ENCODE measurements at regions not wholly inside any gene's neighbourhood (a gene's known extent, or its start where the extent isn't known, plus 50 kb on each side); places are given as distances from the start of the nearest gene placed in this dataset.

DNA sequence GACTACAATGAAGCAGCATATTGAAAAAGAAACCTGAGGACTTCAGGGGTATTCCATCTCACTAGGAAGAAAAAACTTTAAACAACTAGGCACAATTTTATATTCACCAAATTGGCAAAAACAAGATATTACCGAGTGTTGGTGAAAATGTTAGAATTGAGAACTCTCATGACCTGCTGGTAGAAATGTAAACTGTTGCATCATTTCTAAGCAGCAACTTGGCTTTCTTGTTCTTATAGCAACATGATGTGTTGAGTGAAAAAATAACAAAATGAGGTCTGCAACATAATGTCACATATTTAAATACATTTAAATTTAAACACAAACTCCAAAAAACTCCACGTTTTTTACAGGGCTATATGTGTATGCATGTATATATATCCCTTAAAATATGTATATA lies 59.0 kb upstream of the SPPL2A start:
- no peak for TF ChIP-seq POLR2A (IDR thresholded peaks at IDR 0.05)
- TF ChIP-seq, protein P1, sequence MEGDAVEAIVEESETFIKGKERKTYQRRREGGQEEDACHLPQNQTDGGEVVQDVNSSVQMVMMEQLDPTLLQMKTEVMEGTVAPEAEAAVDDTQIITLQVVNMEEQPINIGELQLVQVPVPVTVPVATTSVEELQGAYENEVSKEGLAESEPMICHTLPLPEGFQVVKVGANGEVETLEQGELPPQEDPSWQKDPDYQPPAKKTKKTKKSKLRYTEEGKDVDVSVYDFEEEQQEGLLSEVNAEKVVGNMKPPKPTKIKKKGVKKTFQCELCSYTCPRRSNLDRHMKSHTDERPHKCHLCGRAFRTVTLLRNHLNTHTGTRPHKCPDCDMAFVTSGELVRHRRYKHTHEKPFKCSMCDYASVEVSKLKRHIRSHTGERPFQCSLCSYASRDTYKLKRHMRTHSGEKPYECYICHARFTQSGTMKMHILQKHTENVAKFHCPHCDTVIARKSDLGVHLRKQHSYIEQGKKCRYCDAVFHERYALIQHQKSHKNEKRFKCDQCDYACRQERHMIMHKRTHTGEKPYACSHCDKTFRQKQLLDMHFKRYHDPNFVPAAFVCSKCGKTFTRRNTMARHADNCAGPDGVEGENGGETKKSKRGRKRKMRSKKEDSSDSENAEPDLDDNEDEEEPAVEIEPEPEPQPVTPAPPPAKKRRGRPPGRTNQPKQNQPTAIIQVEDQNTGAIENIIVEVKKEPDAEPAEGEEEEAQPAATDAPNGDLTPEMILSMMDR (IDR thresholded peaks at IDR 0.05), result no peak
- no peak for TF ChIP-seq EP300 (IDR thresholded peaks at IDR 0.05; ENCODE audit: low read depth)

Measured in transverse colon (tissue), 3 donors.